Retinal pigment epithelial cell (primary cell): ENCODE measurements at regions not wholly inside any gene's neighbourhood (a gene's known extent, or its start where the extent isn't known, plus 50 kb on each side); places are given as distances from the start of the nearest gene placed in this dataset.
"Not testable (repeated sequence)": the region's sequence is repeated elsewhere in the genome, so short reads cannot be mapped to it uniquely, and the experiment has no call there.

ENCODE experiments used
- DNase-seq: peaks from one replicate; pipeline ENCODE4 v3.0.0-alpha.2; 2010; ENCODE audit warnings: low read depth
- H3K4me3 ChIP-seq: 2 replicates; pipeline ENCODE4 v1.5.1; 2011; ENCODE audit warnings: mild to moderate bottlenecking, low read length, control low read depth, moderate library complexity
- TF ChIP-seq, protein P1 (sequence below): conservative IDR thresholded peaks from 2 replicates; pipeline ENCODE4 v1.5.1; 2011; ENCODE audit warnings: low read depth, low read length, control low read depth, inconsistent platforms

DNA sequence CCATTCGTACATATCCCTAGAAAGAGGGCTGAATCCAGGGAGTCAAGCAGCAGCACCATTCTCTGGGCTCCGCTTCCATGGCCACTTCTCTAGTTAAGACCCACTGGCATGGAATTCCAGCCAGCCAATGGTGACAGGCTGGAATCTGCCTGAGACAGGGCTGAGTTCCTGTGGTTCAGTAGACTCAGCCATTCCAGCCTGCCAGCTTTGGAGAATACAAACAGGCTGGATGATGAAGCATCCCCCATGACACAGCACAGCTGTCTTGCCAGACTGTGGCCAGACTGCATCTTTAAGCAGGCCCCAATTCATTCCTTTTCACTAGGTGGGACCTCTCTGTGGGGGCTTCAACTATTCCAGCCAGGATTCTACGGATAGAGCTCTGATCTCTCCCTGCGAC lies 329.6 kb downstream of the XPNPEP1 start:
- DNase-seq: no peak
- H3K4me3 ChIP-seq: no peak overlapping the region
- TF ChIP-seq, protein P1, sequence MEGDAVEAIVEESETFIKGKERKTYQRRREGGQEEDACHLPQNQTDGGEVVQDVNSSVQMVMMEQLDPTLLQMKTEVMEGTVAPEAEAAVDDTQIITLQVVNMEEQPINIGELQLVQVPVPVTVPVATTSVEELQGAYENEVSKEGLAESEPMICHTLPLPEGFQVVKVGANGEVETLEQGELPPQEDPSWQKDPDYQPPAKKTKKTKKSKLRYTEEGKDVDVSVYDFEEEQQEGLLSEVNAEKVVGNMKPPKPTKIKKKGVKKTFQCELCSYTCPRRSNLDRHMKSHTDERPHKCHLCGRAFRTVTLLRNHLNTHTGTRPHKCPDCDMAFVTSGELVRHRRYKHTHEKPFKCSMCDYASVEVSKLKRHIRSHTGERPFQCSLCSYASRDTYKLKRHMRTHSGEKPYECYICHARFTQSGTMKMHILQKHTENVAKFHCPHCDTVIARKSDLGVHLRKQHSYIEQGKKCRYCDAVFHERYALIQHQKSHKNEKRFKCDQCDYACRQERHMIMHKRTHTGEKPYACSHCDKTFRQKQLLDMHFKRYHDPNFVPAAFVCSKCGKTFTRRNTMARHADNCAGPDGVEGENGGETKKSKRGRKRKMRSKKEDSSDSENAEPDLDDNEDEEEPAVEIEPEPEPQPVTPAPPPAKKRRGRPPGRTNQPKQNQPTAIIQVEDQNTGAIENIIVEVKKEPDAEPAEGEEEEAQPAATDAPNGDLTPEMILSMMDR: no peak

DNA sequence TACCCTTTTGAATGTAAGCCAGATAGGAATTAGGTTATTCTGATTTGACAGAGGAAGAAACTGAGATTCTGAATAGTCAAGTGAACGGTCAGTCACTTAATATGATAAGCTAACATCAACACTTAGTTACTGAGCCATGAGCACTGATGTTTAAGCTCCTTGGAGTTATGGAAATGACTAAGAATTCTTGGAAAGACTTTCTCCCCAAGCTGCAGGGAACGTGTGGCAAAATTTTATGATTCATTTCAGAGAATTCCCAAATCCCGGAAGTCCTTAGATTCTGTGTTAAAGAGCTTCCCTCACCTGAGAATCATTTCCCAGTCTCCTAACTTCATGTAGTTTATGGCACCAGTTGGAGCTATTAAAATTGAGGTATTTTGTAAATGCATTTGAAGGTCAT lies 330.9 kb downstream of the XPNPEP1 start:
- H3K4me3 ChIP-seq: no peak overlapping the region
- TF ChIP-seq, protein P1: no peak
- DNase-seq: no peak

DNA sequence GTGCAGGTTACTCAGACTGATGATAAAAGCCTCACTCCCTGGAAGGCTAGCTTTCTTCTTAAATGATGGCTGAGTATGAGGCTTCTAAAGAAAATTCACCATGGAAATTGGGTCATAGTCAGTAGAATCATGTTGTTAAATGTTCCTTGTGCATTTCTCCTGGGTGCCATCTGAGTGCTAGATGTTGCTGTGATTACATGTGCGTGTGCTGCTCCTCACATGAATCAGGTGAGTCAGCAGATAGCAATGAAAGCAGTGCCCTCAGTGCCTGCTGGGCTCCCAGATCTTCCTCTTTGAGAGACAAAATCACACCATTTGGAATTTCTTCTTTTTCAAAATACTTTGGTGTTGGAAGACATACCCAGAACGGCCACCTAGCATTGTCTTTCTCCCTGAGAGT lies 331.7 kb downstream of the XPNPEP1 start:
- no peak overlapping the region for H3K4me3 ChIP-seq
- TF ChIP-seq, protein P1: no peak
- no peak for DNase-seq

DNA sequence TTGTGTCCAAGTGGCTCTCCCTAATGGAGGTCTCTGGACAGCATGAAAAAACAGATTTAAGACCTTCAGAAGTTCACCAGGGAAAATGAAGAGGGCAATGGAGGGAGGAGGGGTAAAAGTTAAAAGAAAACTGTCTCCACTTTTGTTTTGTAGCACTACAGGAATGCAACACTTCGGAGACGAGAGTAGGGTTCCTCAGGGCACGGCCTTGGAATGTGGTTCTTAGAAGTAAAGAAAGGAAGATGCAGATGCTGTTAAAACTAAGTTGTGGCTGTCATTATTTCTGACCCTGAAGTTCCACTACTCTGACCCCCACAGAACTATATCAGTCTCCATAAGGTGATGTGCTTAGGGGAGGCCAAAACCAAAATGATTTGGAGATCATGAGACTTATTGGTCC lies 335.1 kb downstream of the XPNPEP1 start:
- H3K4me3 ChIP-seq: no peak overlapping the region
- no peak for DNase-seq
- TF ChIP-seq, protein P1: no peak

DNA sequence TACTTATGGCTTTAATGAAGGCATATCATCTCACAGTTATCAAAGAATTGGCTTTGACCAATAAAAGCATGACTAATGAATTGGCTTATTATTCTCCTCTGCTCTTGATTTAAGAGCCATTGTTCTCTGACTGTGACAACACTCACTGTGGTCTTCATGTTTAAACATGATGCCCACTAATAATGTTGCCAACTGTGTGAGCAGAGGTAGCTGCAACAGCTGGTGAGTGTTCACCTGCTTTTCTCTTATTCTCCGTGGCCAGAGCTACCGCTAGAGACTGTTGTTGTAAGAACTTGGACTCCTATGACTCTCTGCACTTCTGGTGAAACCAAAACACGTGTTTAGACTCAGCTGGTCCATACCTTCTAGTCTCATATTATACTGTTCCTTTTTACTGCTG lies 335.9 kb downstream of the XPNPEP1 start:
- TF ChIP-seq, protein P1: no peak
- no peak for DNase-seq
- H3K4me3 ChIP-seq: no peak overlapping the region

DNA sequence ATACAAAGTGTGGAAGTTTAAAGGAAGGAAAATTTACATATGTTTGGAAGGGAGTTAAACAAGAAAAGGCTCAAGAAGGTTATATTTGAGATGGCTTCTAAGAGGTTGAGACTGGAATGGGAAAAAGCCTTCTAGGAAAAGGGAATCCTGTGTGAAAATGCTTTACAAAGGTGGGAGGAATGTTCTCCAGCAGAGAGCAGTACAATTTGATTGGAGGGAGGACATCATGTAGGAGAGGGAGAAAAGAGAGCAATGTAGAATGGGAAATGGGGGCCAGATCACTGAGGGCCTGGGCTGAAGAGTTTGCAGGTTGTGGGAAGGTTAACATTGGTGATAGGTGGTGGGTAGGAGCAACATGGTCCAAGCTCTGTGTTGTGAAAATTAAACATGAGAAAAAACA lies 366.9 kb downstream of the XPNPEP1 start:
- no peak overlapping the region for H3K4me3 ChIP-seq
- TF ChIP-seq, protein P1: no peak
- no peak for DNase-seq

DNA sequence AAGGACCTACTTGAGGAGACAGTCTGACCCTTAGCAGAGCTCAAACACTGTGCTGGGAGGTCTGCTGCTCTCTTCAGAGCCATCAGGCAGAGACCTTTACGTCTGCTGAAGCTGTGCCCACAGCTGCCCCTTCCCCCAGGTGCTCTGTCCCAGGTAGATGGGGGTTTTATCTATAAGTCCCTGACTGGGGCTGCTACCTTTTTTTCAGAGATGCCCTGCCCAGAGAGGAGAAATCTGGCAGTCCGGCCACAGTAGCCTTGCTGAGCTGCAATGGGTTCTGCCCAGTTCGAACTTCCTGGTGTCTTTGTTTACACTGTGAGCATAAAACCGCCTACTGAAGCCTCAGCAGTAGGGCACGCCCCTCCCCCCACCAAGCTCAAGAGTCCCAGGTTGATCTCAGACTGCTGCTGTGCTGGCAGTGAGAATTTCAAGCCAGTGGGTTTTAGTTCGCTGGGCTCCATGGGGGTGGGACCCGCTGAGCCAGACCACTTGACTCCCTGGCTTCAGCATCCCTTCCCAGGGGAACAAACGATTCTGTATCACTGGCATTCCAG lies 381.2 kb downstream of the XPNPEP1 start:
- not testable (repeated sequence) for DNase-seq, H3K4me3 ChIP-seq

DNA sequence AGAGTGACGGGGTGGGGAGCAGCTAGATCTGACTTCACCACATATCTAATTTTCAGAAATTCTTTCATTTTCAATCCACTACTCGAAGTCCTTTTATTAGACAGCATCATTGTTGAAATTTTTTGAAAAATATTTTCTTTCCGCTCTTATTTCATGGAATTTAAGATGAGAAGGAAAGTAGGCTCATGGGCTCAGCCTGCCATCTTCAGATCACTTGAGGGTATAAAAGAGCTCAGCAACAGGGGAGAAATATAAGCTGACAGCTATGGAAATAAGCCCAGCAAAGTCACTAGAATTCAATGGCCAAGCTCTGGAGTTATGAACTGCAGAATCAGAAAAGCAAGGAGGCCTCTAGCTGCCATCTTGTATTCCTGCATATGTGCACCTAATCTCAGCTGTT lies 389.1 kb downstream of the XPNPEP1 start:
- TF ChIP-seq, protein P1: no peak
- DNase-seq: no peak
- no peak overlapping the region for H3K4me3 ChIP-seq
